BJ (cell line): ENCODE measurements at regions not wholly inside any gene's neighbourhood (a gene's known extent, or its start where the extent isn't known, plus 50 kb on each side); places are given as distances from the start of the nearest gene placed in this dataset.

Experiments used
- CTCF ChIA-PET: fragments of 350-600 bp; formaldehyde crosslinking; extraction: SDS; loops from one replicate; lab custom pipeline; 2021; ENCODE audit warnings: antibody characterized with exemption, inconsistent platforms; lab: Yijun Ruan, JAX
- POLR2A ChIA-PET: fragments of 300-600 bp; sonication (Branson Sonifier 250); formaldehyde crosslinking; extraction: SDS; loops from one replicate; lab custom pipeline; 2021; ENCODE audit warnings: antibody characterized with exemption; lab: Charles Lee
- DNase-seq: peaks from one replicate; pipeline ENCODE4 v3.0.0-alpha.2; 2011; ENCODE audit warnings: low read depth
- H3K27me3 ChIP-seq: 2 replicates; pipeline ENCODE4 v1.6.0; 2011; ENCODE audit warnings: low read length; ENCODE audit not compliant: control insufficient read depth, insufficient read depth
- H3K36me3 ChIP-seq: 2 replicates; pipeline ENCODE4 v1.5.1; 2011; ENCODE audit warnings: low read length; ENCODE audit not compliant: control insufficient read depth, insufficient read depth
- H3K4me3 ChIP-seq: 2 replicates; pipeline ENCODE4 v1.5.1; 2011; ENCODE audit warnings: low read depth, mild to moderate bottlenecking, control low read depth, low read length
- TF ChIP-seq, protein P1 (sequence below): IDR thresholded peaks from 2 replicates; pipeline ENCODE4 v1.5.1; 2011; ENCODE audit warnings: low read depth, mild to moderate bottlenecking, control low read depth, inconsistent platforms, low read length, moderate library complexity; ENCODE audit not compliant: insufficient read depth

GRCh38 chr16:11495066-11495407 lies 91.7 kb downstream of the LITAF start:
- CTCF ChIA-PET, result interaction anchor here (0.6 kb wide), 3 partner anchors 25 to 859 kb away, joined by 3 to 4 read pairs (median 3); no protein-coding TSS in a partner anchor
- POLR2A ChIA-PET, result no interaction called here
- H3K27me3 ChIP-seq, result no peaks in the 10 kb centered on the region

More at GRCh38 chr16:11495066-11495407, 91.7 kb downstream of the LITAF start:
- TF ChIP-seq, protein P1, sequence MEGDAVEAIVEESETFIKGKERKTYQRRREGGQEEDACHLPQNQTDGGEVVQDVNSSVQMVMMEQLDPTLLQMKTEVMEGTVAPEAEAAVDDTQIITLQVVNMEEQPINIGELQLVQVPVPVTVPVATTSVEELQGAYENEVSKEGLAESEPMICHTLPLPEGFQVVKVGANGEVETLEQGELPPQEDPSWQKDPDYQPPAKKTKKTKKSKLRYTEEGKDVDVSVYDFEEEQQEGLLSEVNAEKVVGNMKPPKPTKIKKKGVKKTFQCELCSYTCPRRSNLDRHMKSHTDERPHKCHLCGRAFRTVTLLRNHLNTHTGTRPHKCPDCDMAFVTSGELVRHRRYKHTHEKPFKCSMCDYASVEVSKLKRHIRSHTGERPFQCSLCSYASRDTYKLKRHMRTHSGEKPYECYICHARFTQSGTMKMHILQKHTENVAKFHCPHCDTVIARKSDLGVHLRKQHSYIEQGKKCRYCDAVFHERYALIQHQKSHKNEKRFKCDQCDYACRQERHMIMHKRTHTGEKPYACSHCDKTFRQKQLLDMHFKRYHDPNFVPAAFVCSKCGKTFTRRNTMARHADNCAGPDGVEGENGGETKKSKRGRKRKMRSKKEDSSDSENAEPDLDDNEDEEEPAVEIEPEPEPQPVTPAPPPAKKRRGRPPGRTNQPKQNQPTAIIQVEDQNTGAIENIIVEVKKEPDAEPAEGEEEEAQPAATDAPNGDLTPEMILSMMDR, result no peak
- Histone ChIP-seq H3K36me3 (no peaks in the 10 kb centered on the region), H3K4me3 (no peak overlapping the region)
- no peak for DNase-seq
